ENCODE measurements at regions not wholly inside any gene's neighbourhood (a gene's known extent, or its start where the extent isn't known, plus 50 kb on each side); places are given as distances from the start of the nearest gene placed in this dataset.

GRCh38 chrX:148385471-148385870 lies 114.9 kb upstream of the AFF2 start:
- TF ChIP-seq CTCF (IDR thresholded peaks at IDR 0.05) (no peak), POLR2A (IDR thresholded peaks at IDR 0.05) (no peak), EP300 (IDR thresholded peaks at IDR 0.05) (no peak)
